A673 (cell line): ENCODE measurements at regions not wholly inside any gene's neighbourhood (a gene's known extent, or its start where the extent isn't known, plus 50 kb on each side); places are given as distances from the start of the nearest gene placed in this dataset.

ENCODE experiments used
- BruUV-seq: library from RNA; stranded (reverse); fragments of 400-500 nt; replicated peaks from 2 replicates; lab custom pipeline; 2021; lab: Mats Ljungman, UMichigan
- CTCF ChIA-PET: fragments of 300-600 bp; sonication (Branson Sonifier 250); formaldehyde crosslinking; loops from one replicate; lab custom pipeline; 2022; ENCODE audit warnings: antibody characterized with exemption; lab: Charles Lee
- POLR2A ChIA-PET: fragments of 300-600 bp; sonication (Branson Sonifier 250); formaldehyde crosslinking; loops from one replicate; lab custom pipeline; 2022; ENCODE audit warnings: antibody characterized with exemption; ENCODE audit not compliant: low non-redundant PET; lab: Charles Lee
- DNase-seq: peaks from one replicate; pipeline ENCODE4 v3.0.0-alpha.2; 2015; ENCODE audit warnings: low spot score
- H3K27ac ChIP-seq: fragments of 200-600 bp; sonication (generic); 2 replicates; pipeline ENCODE4 v1.5.1; 2016; ENCODE audit warnings: mixed run types, low read depth, mild to moderate bottlenecking, mixed read lengths, antibody characterized with exemption, low read length; ENCODE audit not compliant: poor library complexity, severe bottlenecking
- H3K27me3 ChIP-seq: fragments of 200-600 bp; sonication (generic); replicated peaks from 2 replicates; pipeline ENCODE4 v1.6.1; 2017; ENCODE audit warnings: mixed run types, low read depth, mild to moderate bottlenecking, mixed read lengths, antibody characterized with exemption, low read length; ENCODE audit not compliant: insufficient read depth, poor library complexity
- H3K36me3 ChIP-seq: fragments of 200-600 bp; sonication (generic); 2 replicates; pipeline ENCODE4 v1.6.1; 2016; ENCODE audit warnings: mixed run types, mild to moderate bottlenecking, mixed read lengths, antibody characterized with exemption, low read length; ENCODE audit not compliant: insufficient read depth, poor library complexity, severe bottlenecking
- H3K4me1 ChIP-seq: fragments of 200-600 bp; sonication (generic); 2 replicates; pipeline ENCODE4 v1.6.1; 2017; ENCODE audit warnings: mixed run types, mild to moderate bottlenecking, mixed read lengths, antibody characterized with exemption, low read length; ENCODE audit not compliant: insufficient read depth, poor library complexity, severe bottlenecking
- H3K4me3 ChIP-seq: fragments of 200-600 bp; sonication (generic); 2 replicates; pipeline ENCODE4 v1.5.1; 2016; ENCODE audit warnings: low read depth, mixed run types, mild to moderate bottlenecking, mixed read lengths, low read length; ENCODE audit not compliant: poor library complexity, severe bottlenecking
- H3K9me3 ChIP-seq: fragments of 200-600 bp; sonication (generic); 2 replicates; pipeline ENCODE4 v1.6.1; 2016; ENCODE audit warnings: mixed run types, low read depth, mild to moderate bottlenecking, mixed read lengths, antibody characterized with exemption, low read length; ENCODE audit not compliant: poor library complexity, severe bottlenecking
- CTCF ChIP-seq: fragments of 300-800, 200-600 bp; sonication (generic); conservative IDR thresholded peaks from 2 replicates; pipeline ENCODE4 v1.5.1; 2017; ENCODE audit warnings: low read depth, mild to moderate bottlenecking, antibody characterized with exemption, low read length, moderate library complexity, mixed read lengths
- EZH2 ChIP-seq: fragments of 200-600 bp; sonication (generic); IDR thresholded peaks from 2 replicates; pipeline ENCODE4 v1.6.1; 2017; ENCODE audit warnings: borderline replicate concordance, low read depth, mild to moderate bottlenecking, mixed read lengths, antibody characterized with exemption, low read length; ENCODE audit not compliant: poor library complexity, severe bottlenecking
- intact Hi-C: fragments of 100-400 bp; cut with micrococcal nuclease; formaldehyde crosslinking; loops from one replicate; pipeline ENCODE4 v1.10.0; 2022; ENCODE audit not compliant: unreplicated experiment

GRCh38 chr5:67516948-67517565 is 320.5 kb upstream of the CD180 start:
- Histone ChIP-seq H3K9me3 (no peaks in the 10 kb centered on the region), H3K27me3 (no peaks in the 10 kb centered on the region), H3K27ac (no peak overlapping the region), H3K36me3 (no peaks in the 10 kb centered on the region), H3K4me1 (peaks cover 4% of the 10 kb centered on the region), H3K4me3 (no peak overlapping the region)
- ChIA-PET POLR2A (interaction anchor here (0.6 kb wide), 1 partner anchor 1201 kb away, joined by 3 read pairs; no protein-coding TSS in a partner anchor), CTCF (no interaction called here)
- TF ChIP-seq EZH2, result no peak
- TF ChIP-seq CTCF, result no peak
- intact Hi-C loops, result no loop called here
- BruUV-seq, result no TSS peak
- DNase-seq, result no peak

GRCh38 chr5:67515762-67516161 is 319.2 kb upstream of the CD180 start:
- intact Hi-C loops, result no loop called here
- Histone ChIP-seq H3K9me3 (no peaks in the 10 kb centered on the region), H3K36me3 (no peaks in the 10 kb centered on the region), H3K4me1 (peaks cover 10% of the 10 kb centered on the region), H3K4me3 (no peak overlapping the region), H3K27ac (no peak overlapping the region), H3K27me3 (no peaks in the 10 kb centered on the region)
- CTCF ChIA-PET, result no interaction called here
- POLR2A ChIA-PET, result no interaction called here
- no peak for DNase-seq
- BruUV-seq, result no TSS peak
- no peak for TF ChIP-seq CTCF
- no peak for TF ChIP-seq EZH2

- no peak overlapping the region for H3K27ac ChIP-seq
- H3K4me1 ChIP-seq, result peaks cover 10% of the 10 kb centered on the region
- TF ChIP-seq CTCF (no peak), EZH2 (no peak)
- no peaks in the 10 kb centered on the region for H3K27me3 ChIP-seq
- intact Hi-C loops, result no loop called here
- H3K9me3 ChIP-seq, result no peaks in the 10 kb centered on the region
- DNase-seq, result no peak
- POLR2A ChIA-PET, result no interaction called here
- CTCF ChIA-PET, result no interaction called here
- BruUV-seq, result no TSS peak
- H3K4me3 ChIP-seq, result no peak overlapping the region
- H3K36me3 ChIP-seq, result no peaks in the 10 kb centered on the region
Observed at GRCh38 chr5:67515020-67515689, 318.6 kb upstream of the CD180 start.
